ENCODE measurements at regions not wholly inside any gene's neighbourhood (a gene's known extent, or its start where the extent isn't known, plus 50 kb on each side); places are given as distances from the start of the nearest gene placed in this dataset.

GRCh38 chr18:6509417-6509816, 94.7 kb upstream of the L3MBTL4 start:
- intact Hi-C loops (cut with micrococcal nuclease; ENCODE audit: unreplicated experiment) = no loop called here
- H2AFZ ChIP-seq (ENCODE audit: low read length) = no peak overlapping the region
- no peaks in the 10 kb centered on the region for H4K20me1 ChIP-seq (ENCODE audit: insufficient read depth, low read length)
- H3K36me3 ChIP-seq (replicated peaks in 1 of 2; ENCODE audit: control insufficient read depth in 1 of 2, insufficient read depth in 2 of 2, low read length in 2 of 2) = no peaks in the 10 kb centered on the region
- H3K27me3 ChIP-seq (ENCODE audit: control insufficient read depth in 1 of 2, insufficient read depth in 2 of 2, low read length in 2 of 2) = peaks cover 2 to 27% of the 10 kb centered on the region in 2 experiments; a peak in 4 of 5 replicates
- 18% methylated on average over 7 of the region's 7 CpGs for WGBS (ENCODE audit: low lambda C conversion rate)
- CTCF ChIA-PET (ENCODE audit: low intra/inter-chr PET ratio, low total read pairs) = no interaction called here
- H3K27ac ChIP-seq (ENCODE audit: extremely low read length, insufficient read depth, low read length) = no peak overlapping the region
- H3K9me3 ChIP-seq (ENCODE audit: low read length) = no peaks in the 10 kb centered on the region
- H3K79me2 ChIP-seq (ENCODE audit: insufficient read depth, low read length) = no peaks in the 10 kb centered on the region
- ATAC-seq = no peak
- H3K4me2 ChIP-seq (ENCODE audit: low read depth, low read length) = no peak overlapping the region
- H3K9ac ChIP-seq (ENCODE audit: insufficient read depth, low read depth, low read length) = no peak overlapping the region
- in situ Hi-C loops (cut with HindIII; ENCODE audit: extremely low pct_ligation_motif_present, low pct_unique_long_range_greater_than_20kb) = loop anchor here (25.0 kb wide), 2 partner anchors 897 to 1447 kb away; no protein-coding TSS in a partner anchor
- H3K4me3 ChIP-seq (replicated peaks in 1 of 3; ENCODE audit: insufficient read depth in 1 of 3, low read depth in 2 of 3, low read length in 3 of 3) = no peak overlapping the region
- FAIRE-seq = no peak
- BruUV-seq (replicated peaks) = no TSS peak
- no peak for DNase-seq (ENCODE audit: low spot score)
- no peak for TF ChIP-seq ATRX (CRISPR knock-in tag; IDR thresholded peaks at IDR 0.05; ENCODE audit: borderline replicate concordance)
- TF ChIP-seq HOXA7 (CRISPR knock-in tag; IDR thresholded peaks at IDR 0.05) = no peak
- TF ChIP-seq SNRNP70 (IDR thresholded peaks at IDR 0.05; ENCODE audit: low read depth, low read length) = no peak
- TF ChIP-seq HNRNPLL (IDR thresholded peaks at IDR 0.05; ENCODE audit: low read depth, low read length, poor library complexity, severe bottlenecking) = no peak
- TF ChIP-seq, protein P1, sequence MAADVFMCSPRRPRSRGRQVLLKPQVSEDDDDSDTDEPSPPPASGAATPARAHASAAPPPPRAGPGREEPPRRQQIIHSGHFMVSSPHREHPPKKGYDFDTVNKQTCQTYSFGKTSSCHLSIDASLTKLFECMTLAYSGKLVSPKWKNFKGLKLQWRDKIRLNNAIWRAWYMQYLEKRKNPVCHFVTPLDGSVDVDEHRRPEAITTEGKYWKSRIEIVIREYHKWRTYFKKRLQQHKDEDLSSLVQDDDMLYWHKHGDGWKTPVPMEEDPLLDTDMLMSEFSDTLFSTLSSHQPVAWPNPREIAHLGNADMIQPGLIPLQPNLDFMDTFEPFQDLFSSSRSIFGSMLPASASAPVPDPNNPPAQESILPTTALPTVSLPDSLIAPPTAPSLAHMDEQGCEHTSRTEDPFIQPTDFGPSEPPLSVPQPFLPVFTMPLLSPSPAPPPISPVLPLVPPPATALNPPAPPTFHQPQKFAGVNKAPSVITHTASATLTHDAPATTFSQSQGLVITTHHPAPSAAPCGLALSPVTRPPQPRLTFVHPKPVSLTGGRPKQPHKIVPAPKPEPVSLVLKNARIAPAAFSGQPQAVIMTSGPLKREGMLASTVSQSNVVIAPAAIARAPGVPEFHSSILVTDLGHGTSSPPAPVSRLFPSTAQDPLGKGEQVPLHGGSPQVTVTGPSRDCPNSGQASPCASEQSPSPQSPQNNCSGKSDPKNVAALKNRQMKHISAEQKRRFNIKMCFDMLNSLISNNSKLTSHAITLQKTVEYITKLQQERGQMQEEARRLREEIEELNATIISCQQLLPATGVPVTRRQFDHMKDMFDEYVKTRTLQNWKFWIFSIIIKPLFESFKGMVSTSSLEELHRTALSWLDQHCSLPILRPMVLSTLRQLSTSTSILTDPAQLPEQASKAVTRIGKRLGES (CRISPR knock-in tag; IDR thresholded peaks at IDR 0.05; ENCODE audit: borderline replicate concordance) = no peak
- no peak for TF ChIP-seq ZSCAN29 (CRISPR knock-in tag; conservative IDR thresholded peaks at IDR 0.05)
- no peak for TF ChIP-seq ZNF557 (CRISPR knock-in tag; IDR thresholded peaks at IDR 0.05)
- POLR2A ChIA-PET = no interaction called here
- H3K4me1 ChIP-seq (ENCODE audit: insufficient read depth, low read length) = no peaks in the 10 kb centered on the region
